RWPE2 (cell line): ENCODE measurements at regions not wholly inside any gene's neighbourhood (a gene's known extent, or its start where the extent isn't known, plus 50 kb on each side); places are given as distances from the start of the nearest gene placed in this dataset.

Source experiments
- ATAC-seq: fragments of 200-7000 bp; cut with Tn5 transposase; 3 replicates; pipeline ENCODE4 v1.9.1; 2021; ENCODE audit warnings: low read depth
- DNase-seq: peaks from one replicate; pipeline ENCODE4 v3.0.0-alpha.2; 2020; ENCODE audit warnings: low spot score
- H3K27ac ChIP-seq: fragments of 450-650 bp; 2 replicates; pipeline ENCODE4 v1.5.1; 2017; ENCODE audit warnings: mild to moderate bottlenecking; ENCODE audit not compliant: poor library complexity, severe bottlenecking
- H3K27me3 ChIP-seq: fragments of 250-450 bp; sonication (Bioruptor Pico); 2 replicates; pipeline ENCODE4 v1.5.1; 2021; ENCODE audit warnings: mild to moderate bottlenecking, moderate library complexity; ENCODE audit not compliant: insufficient read depth, poor library complexity, severe bottlenecking
- H3K36me3 ChIP-seq: fragments of 250-450 bp; sonication (Bioruptor Pico); 2 replicates; pipeline ENCODE4 v1.5.1; 2020; ENCODE audit warnings: low read depth, mild to moderate bottlenecking, moderate library complexity
- H3K4me1 ChIP-seq: fragments of 250-450 bp; sonication (Bioruptor Pico); 2 replicates; pipeline ENCODE4 v1.5.1; 2021; ENCODE audit warnings: mild to moderate bottlenecking, moderate library complexity; ENCODE audit not compliant: insufficient read depth, poor library complexity, severe bottlenecking
- H3K4me3 ChIP-seq: fragments of 250-450 bp; sonication (Bioruptor Pico); 2 replicates; pipeline ENCODE4 v1.5.1; 2021; ENCODE audit warnings: mild to moderate bottlenecking, moderate library complexity; ENCODE audit not compliant: severe bottlenecking
- H3K9me3 ChIP-seq: fragments of 250-450 bp; sonication (Bioruptor Pico); 2 replicates; pipeline ENCODE4 v1.5.1; 2021; ENCODE audit warnings: mild to moderate bottlenecking, moderate library complexity; ENCODE audit not compliant: severe bottlenecking
- CTCF ChIP-seq: fragments of 450-650 bp; IDR thresholded peaks from one replicate; pipeline ENCODE4 v1.5.1; 2017; ENCODE audit warnings: mild to moderate bottlenecking, moderate library complexity; ENCODE audit not compliant: poor library complexity, severe bottlenecking

- Histone ChIP-seq H3K9me3 (no peaks in the 10 kb centered on the region), H3K36me3 (no peaks in the 10 kb centered on the region), H3K27ac (no peak overlapping the region), H3K4me1 (no peaks in the 10 kb centered on the region), H3K4me3 (no peak overlapping the region), H3K27me3 (no peaks in the 10 kb centered on the region)
- TF ChIP-seq CTCF = no peak
- DNase-seq = no peak
- no peak for ATAC-seq
Observed at GRCh38 chr4:136528131-136528530, 1004.2 kb downstream of the PCDH18 start.

- DNase-seq (no peak), ATAC-seq (no peak)
- H3K4me1 ChIP-seq = no peaks in the 10 kb centered on the region
- H3K4me3 ChIP-seq = no peak overlapping the region
- no peaks in the 10 kb centered on the region for H3K27me3 ChIP-seq
- TF ChIP-seq CTCF = no peak
- H3K36me3 ChIP-seq = no peaks in the 10 kb centered on the region
- H3K27ac ChIP-seq = no peak overlapping the region
- no peaks in the 10 kb centered on the region for H3K9me3 ChIP-seq
Observed at GRCh38 chr4:136526517-136526916, 1005.8 kb downstream of the PCDH18 start.

DNA sequence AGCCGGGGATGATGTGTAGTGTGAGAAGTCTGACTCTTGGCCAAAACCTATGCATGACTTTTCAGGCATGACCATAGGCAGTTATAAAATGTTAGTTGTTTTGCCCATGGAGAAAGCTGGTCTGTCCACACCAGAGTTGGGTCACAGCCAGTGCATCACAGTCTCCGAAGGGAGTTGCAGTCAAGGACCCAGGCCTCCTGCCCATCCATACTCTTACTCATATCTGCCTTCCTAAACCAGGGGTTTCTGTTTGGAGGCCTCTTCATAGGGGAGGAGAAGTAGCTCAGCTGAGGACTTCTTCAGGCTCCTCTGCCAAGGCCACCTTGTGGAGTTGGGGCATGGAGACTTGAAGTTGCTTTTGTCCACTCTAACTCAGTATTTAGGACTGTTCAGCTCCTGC, 1008.3 kb downstream of the PCDH18 start:
- H3K4me3 ChIP-seq = no peak overlapping the region
- no peaks in the 10 kb centered on the region for H3K4me1 ChIP-seq
- ATAC-seq (no peak), DNase-seq (no peak)
- no peaks in the 10 kb centered on the region for H3K27me3 ChIP-seq
- no peak for TF ChIP-seq CTCF
- H3K9me3 ChIP-seq = no peaks in the 10 kb centered on the region
- H3K27ac ChIP-seq = no peak overlapping the region
- H3K36me3 ChIP-seq = no peaks in the 10 kb centered on the region

DNA sequence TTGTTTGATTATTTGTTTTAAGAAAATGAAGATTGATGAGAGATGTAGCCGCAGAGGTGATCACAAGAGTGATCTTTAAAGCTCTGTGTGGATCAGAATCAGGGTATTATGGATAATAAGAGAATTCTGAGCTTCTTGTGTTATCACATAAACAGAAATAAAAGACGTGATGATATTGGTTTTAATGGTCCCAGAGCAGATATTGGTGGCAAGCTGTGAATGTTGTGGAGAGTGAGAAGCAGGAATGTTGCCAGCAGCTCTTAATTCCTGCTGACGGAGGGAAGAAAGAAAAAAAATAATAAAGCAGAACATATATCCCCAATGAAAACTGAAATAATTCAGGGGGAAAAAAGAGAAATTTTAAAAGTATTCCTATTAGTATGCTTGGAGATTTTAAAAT, 1015.9 kb downstream of the PCDH18 start:
- H3K4me3 ChIP-seq = no peak overlapping the region
- H3K36me3 ChIP-seq = no peaks in the 10 kb centered on the region
- H3K27ac ChIP-seq = no peak overlapping the region
- TF ChIP-seq CTCF = no peak
- no peaks in the 10 kb centered on the region for H3K27me3 ChIP-seq
- DNase-seq = no peak
- no peaks in the 10 kb centered on the region for H3K4me1 ChIP-seq
- no peak for ATAC-seq
- H3K9me3 ChIP-seq = no peaks in the 10 kb centered on the region

GRCh38 chr4:136505020-136505419, 1027.3 kb downstream of the PCDH18 start:
- TF ChIP-seq CTCF = no peak
- Histone ChIP-seq H3K9me3 (no peaks in the 10 kb centered on the region), H3K4me3 (no peak overlapping the region), H3K4me1 (no peaks in the 10 kb centered on the region), H3K27me3 (peaks cover under 1% of the 10 kb centered on the region), H3K36me3 (no peaks in the 10 kb centered on the region), H3K27ac (no peak overlapping the region)
- ATAC-seq (peak; percentile 17; the same call in 1 of the 3 replicates), DNase-seq (no peak)
